ENCODE measurements at regions not wholly inside any gene's neighbourhood (a gene's known extent, or its start where the extent isn't known, plus 50 kb on each side); places are given as distances from the start of the nearest gene placed in this dataset.

GRCh38 chr13:38535261-38535660 is 151.6 kb upstream of the FREM2 start:
- POLR2A ChIA-PET: no interaction called here
- TF ChIP-seq GATA3 (IDR thresholded peaks at IDR 0.05; ENCODE audit: borderline replicate concordance): no peak
- TF ChIP-seq NPAS2 (CRISPR knock-in tag; IDR thresholded peaks at IDR 0.05; ENCODE audit: borderline replicate concordance): no peak
- no peak for TF ChIP-seq HOXB13 (CRISPR knock-in tag; IDR thresholded peaks at IDR 0.05; ENCODE audit: low read depth)
- TF ChIP-seq MAFK (IDR thresholded peaks at IDR 0.05; ENCODE audit: partially characterized antibody): no peak
- TF ChIP-seq FOSL2 (IDR thresholded peaks at IDR 0.05): no peak
- TF ChIP-seq FOSL2 (CRISPR knock-in tag; IDR thresholded peaks at IDR 0.05): no peak
- no peak for TF ChIP-seq HDAC2 (IDR thresholded peaks at IDR 0.05)
- TF ChIP-seq RFX5 (IDR thresholded peaks at IDR 0.05): no peak
- TF ChIP-seq JUNB (IDR thresholded peaks at IDR 0.05): no peak
- no peak for TF ChIP-seq RCOR1 (IDR thresholded peaks at IDR 0.05; ENCODE audit: low read depth, low read length)
- TF ChIP-seq FOSB (CRISPR knock-in tag; IDR thresholded peaks at IDR 0.05): no peak
- no peak for TF ChIP-seq ZSCAN20 (CRISPR knock-in tag; IDR thresholded peaks at IDR 0.05)
- no peak for TF ChIP-seq RAD21 (conservative IDR thresholded peaks at IDR 0.05 in 1 of 2, IDR thresholded peaks at IDR 0.05 in 1 of 2)
- no peak for TF ChIP-seq HMGXB4 (CRISPR knock-in tag; IDR thresholded peaks at IDR 0.05; ENCODE audit: borderline replicate concordance)
- no peak for TF ChIP-seq TFCP2L1 (CRISPR knock-in tag; IDR thresholded peaks at IDR 0.05)
- CTCF ChIA-PET: no interaction called here
- no peaks in the 10 kb centered on the region for H3K9me3 ChIP-seq
- no peak overlapping the region for H3K27ac ChIP-seq
- FAIRE-seq (no peak), DNase-seq (ENCODE audit: low read depth in 1 of 2, low spot score in 1 of 2) (no peak), ATAC-seq (no peak)
- under 1% methylated on average over 7 of the region's 7 CpGs for WGBS (ENCODE audit: missing lambda C conversion rate)
- no peak overlapping the region for H3K4me2 ChIP-seq
- no peaks in the 10 kb centered on the region for H3K4me1 ChIP-seq
- no peak overlapping the region for H3K4me3 ChIP-seq

GRCh38 chr13:38537051-38537450 is 149.8 kb upstream of the FREM2 start:
- no peak overlapping the region for H3K4me3 ChIP-seq
- no peaks in the 10 kb centered on the region for H3K4me1 ChIP-seq
- H3K27ac ChIP-seq: no peak overlapping the region
- POLR2A ChIA-PET: no interaction called here
- H3K9me3 ChIP-seq: no peaks in the 10 kb centered on the region
- CTCF ChIA-PET: no interaction called here
- TF ChIP-seq ZFP36 (IDR thresholded peaks at IDR 0.05; ENCODE audit: borderline replicate concordance, partially characterized antibody): no peak
- TF ChIP-seq CEBPB (IDR thresholded peaks at IDR 0.05): no peak
- TF ChIP-seq CHD2 (IDR thresholded peaks at IDR 0.05; ENCODE audit: low read length, partially characterized antibody): no peak
- no peak for TF ChIP-seq CTCF (IDR thresholded peaks at IDR 0.05)
- no peak for TF ChIP-seq SMC3 (IDR thresholded peaks at IDR 0.05)
- no peak for TF ChIP-seq NR3C1 (IDR thresholded peaks at IDR 0.05)
- no peak for TF ChIP-seq NPAS2 (CRISPR knock-in tag; IDR thresholded peaks at IDR 0.05; ENCODE audit: borderline replicate concordance)
- TF ChIP-seq POLR2AphosphoS2 (conservative IDR thresholded peaks at IDR 0.05; ENCODE audit: low read length): no peak
- TF ChIP-seq ESRRA (IDR thresholded peaks at IDR 0.05; ENCODE audit: borderline replicate concordance, low read length): no peak
- TF ChIP-seq RAD21 (conservative IDR thresholded peaks at IDR 0.05 in 1 of 2, IDR thresholded peaks at IDR 0.05 in 1 of 2): no peak
- TF ChIP-seq MYC (IDR thresholded peaks at IDR 0.05; ENCODE audit: borderline replicate concordance, low read length): no peak
- TF ChIP-seq CBX2 (IDR thresholded peaks at IDR 0.05; ENCODE audit: borderline replicate concordance, low read depth): no peak
- no peak for TF ChIP-seq CHD4 (IDR thresholded peaks at IDR 0.05; ENCODE audit: borderline replicate concordance)
- no peak for TF ChIP-seq MAFK (IDR thresholded peaks at IDR 0.05; ENCODE audit: partially characterized antibody)
- no peak for TF ChIP-seq EP300 (IDR thresholded peaks at IDR 0.05)
- ATAC-seq: no peak
- no peak for FAIRE-seq
- WGBS (ENCODE audit: missing lambda C conversion rate): 18% methylated on average over 3 of the region's 3 CpGs
- no peak overlapping the region for H3K4me2 ChIP-seq
- DNase-seq (ENCODE audit: low read depth in 1 of 2, low spot score in 1 of 2): no peak
